ENCODE measurements at regions not wholly inside any gene's neighbourhood (a gene's known extent, or its start where the extent isn't known, plus 50 kb on each side); places are given as distances from the start of the nearest gene placed in this dataset.
A peak's percentile ranks its signal among the peaks of the same experiment; 100 is the strongest.
"Not testable (repeated sequence)": the region's sequence is repeated elsewhere in the genome, so short reads cannot be mapped to it uniquely, and the experiment has no call there.

DNA sequence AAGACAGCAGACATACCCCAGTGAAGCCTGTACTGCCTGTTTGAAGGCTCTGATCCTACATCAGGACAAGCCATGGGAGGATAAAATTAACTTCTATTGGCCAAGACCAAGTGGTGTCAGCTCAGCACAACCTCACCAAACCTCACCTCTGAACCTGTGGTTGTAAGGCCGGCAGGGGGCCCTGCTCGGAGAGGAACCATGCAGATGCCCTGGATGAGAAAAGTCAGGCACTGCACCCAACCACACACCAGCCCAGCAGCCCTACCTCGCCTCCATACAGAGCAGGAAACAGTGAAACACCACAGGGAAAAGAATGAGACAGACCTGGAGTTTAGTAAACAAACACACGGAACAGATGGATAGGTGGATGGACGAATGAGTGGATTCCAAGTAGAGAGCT, 70.0 kb upstream of the PAX7 start:
- DNase-seq, result no peak

DNA sequence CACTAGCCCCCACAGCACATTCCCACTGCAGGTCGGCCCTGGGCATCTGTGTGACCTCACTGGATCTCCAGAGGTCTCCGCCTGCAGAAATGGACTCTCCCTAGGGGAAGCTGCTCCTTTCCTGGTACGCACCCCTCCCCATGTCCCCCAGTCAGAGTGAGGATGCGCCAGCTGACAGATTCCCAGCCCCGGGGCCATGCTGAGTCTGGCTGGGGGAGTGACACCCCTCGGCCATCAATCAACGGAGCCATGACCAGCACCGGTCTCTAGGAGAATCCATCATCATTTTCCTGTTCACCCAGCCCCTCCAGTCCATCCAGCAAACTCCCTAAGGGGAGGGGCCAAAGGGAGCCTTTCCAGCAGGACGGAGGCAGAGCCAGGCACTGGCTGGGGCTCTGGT, 68.7 kb upstream of the PAX7 start:
- DNase-seq, result no peak

DNA sequence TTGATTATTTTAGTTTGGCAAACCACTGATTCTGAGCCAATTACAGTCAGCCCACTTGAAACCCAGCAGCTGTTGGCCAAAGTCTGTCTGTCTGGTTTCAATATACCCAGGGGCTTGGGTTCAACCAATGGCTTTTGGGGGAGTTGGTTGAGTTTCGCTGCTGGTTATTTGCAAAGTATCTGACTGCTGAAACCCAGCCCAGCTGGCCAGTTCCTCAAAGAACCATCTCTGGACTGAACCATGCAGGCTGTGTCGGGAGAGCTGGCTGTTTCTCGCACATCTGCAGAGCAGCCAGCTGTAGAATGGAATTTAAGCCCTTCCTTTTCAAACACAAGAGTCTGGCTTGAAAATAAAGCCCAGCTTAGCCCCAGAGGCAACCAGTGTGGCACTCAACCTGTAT, 66.0 kb upstream of the PAX7 start:
- DNase-seq, result no peak

DNA sequence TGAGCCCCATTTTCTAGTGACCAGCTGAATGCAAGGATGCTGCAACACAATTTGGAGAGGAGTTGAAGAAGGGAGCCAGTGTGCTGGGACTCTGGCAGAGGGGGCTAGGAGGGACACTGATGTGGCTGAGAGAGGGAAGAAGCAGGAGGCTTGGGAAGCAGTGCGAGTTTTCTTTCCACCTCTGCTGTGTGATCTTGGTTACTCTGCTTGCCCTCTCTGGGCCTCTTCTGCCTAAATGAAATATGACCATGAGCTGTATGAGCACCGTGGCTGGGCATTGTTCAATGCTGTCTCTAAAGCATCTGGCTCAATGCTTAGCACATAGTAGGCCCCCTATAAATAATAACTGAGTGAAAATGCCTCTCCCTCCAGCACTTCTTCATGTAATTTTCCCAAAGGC, 65.3 kb upstream of the PAX7 start:
- no peak for DNase-seq

DNA sequence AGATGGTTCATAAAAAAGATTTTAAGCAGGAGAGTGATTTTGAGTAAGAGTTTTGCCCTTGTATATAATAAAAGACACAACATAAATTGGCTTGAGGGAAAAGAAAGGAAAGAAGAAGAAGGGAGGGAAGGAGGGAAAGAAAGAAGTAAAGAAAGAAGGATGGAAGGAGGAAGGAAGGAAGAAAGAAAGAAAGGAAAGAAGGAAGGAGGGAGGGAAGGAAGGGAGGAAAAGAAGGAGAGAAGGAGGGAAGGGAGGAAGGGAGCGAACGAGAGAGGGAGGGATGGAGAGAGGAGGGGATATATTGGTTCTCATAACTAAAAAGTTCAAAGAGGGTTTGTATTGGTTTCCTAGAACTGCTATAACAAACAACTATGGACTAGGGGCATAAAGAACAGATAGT, 62.2 kb upstream of the PAX7 start:
- DNase-seq, result no peak

DNA sequence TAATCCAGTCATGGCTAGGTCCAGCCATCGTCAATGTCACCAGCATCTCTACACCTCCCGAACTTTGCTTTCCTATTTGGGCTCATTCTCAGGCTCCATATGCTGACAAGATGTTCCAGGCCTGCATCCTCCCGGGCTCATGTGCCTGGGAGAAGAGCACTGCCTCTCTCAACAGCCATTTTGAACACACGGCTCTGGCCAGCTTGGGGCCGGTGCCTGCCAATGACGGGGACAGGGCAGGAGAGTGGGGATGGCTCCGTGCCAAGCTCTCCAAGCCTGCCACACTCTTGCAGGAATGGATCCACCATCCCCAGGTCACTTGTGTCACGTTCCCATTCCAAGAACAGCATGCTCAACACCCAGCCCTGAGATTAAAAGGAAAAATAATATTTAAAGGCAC, 61.4 kb upstream of the PAX7 start:
- DNase-seq, result no peak

DNA sequence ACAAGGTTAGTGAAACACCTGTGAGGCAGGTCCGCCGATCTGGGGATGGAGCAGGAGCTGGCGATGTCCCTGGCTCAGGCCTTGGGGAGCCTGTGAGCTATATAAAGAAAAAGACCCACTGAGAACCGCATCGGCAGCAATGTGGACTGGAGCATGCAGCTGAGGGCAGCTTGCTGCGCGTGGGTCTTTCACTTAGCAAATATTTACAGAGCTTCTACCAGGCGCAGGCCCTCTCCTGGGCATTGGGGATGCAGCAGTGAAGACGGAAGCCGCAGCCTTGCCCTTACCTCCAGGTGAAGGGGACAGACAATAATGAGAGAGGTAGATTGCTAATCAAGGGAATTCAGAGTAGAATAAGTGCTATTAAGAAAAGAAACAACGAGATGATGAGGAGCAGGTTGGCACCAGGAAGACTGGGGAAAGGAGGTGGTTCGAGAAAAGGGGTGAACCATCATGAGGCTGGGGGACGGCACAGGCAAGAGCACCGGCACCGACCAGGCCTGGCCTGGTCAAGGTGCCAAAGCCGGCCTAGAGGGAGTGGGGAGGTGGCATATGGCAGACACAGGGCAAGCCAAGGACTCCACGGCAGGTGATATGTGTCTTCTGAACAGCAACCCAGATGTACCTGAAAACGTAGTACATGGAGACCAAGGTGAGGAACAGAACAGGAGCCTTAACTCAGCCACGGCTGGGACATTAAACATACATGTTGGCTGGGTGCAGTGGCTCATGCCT, 60.7 kb upstream of the PAX7 start:
- DNase-seq, result no peak

DNA sequence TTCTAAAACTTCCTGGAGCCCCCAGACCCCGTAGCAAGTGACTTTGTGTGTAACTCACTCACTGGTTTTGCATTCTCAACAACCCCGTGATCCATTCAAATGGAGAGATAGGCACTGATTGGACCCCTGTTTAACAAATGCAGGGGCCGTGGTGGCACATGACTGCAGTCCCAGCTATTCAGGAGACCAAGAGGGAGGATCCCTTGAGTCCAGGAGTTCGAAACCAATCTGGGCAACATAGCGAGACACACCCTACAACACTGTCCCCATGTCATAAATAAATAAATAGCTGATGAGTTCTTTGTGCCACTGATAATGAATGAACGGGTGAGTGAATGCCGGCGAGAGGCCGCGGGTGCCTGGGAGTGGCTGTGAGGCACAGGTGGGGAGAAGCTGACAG, 59.4 kb upstream of the PAX7 start:
- no peak for DNase-seq

DNA sequence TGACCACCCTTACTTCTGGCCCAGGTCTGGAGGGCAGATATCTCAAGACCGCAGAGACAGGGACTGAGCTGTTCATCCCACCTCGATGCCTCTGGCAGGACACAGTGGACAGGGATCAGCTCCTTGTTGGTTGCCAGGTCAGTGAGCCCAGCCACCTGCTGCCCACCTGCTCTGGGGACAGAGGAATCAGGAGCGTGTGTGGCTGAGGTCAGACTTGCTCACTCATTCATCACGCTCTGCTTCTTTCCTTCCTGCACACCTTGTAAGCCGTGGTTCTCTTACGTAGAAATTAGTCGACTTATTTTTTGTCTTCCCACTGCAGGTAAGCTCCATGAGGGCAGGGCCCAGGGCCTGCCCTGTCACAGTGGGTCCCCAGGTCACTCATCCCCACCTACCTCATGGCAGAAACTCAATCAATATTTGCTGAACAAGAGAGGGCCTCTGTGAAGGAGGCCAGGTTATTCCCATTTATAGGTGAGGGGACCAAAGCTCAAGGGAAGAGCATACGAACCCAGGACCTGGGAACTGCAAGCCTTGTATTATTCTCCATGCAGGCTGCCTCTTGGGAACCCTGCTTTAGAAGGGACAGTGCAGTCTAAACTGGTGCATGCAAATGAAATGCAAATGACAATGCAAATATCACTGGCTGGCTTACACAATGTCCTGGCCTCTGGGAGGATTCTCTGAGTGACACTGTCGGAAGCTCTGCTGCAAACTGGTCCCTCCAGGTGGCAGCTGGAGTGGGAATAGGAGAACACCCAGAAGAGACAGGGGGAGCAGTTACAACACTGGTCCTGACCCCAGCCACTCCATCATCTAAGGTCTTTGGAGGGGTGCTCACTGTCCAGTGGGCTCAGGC, 58.4 kb upstream of the PAX7 start:
- DNase-seq, result no peak

DNA sequence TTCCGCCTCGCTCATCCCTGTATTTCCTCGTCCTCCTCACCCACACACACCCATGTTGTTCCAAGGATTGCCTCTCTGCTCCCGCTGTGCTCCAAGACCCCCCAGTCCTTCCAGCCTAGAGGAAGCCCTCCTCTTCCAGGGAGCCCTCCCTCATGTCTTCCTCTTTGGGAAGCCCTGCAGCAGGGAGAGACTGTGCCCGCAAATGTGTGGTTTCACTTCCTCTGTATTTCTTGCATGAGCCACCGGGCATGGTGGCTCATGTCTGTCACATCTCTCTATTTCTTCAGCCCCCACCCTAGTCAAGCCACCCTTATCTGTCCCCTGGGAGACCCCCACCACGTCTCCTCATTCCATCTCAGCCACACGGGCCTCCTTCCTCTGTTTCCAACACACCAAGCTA, 57.5 kb upstream of the PAX7 start:
- DNase-seq, result no peak

DNA sequence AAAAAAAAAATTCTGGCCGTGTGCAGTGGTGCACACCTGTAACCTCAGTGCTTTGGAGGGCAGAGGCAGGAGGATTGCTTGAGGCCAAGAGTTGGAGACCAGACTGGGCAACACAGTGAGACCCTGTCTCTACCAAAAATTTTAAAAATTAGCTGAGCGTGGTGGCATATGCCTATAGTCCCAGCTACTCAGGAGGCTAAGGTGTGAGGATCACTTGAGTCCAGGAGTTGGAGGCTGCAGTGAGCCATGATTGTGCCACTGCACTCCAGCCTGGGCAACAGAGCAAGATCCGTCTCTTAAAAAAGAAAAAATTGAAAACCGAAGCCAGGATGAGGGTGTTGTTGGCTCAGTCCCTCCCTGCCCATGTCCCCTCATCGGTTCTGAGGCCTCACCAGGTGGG, 55.9 kb upstream of the PAX7 start:
- DNase-seq, result no peak

DNA sequence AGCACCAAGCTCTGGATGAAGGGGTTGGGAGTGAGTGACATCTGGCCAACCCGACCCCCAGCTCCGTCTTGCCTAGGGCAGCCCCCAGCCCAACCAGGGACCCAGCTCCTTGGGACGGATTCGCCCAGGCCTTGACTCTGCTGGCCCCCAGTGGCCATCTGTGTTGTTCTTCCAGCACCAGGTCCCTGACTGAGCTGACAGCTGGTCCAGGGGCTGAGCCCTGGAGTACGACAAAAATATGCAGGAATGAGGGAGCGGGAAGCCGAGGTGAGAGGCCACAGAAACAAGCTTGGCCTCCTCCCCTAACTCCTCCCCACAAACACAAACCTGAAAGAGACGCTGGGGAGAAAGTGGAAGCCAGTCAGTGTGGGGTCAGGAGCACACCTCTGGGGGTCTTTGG, 55.0 kb upstream of the PAX7 start:
- DNase-seq, result peak in 18 of 56 donors; percentile 6 to 60 (median 20)

DNA sequence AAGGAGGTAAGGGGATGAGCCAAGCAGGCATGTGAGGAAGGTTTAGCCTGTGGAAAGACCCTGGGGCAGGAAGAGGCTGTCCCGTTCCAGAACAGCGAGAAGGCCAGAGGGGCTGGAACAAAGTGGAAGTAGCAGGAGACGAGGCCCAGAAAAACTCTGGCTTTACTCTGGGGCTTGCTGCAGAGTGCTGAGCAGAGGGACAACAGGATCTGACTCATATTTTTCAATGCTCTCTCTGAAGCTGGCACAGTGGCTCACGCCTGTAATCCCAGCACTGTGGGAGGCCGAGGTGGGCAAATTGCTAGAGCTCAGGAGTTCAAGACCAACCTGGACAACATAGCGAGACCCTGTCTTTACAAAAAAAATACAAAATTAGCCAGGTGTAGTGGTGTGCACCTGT, 52.4 kb upstream of the PAX7 start:
- no peak for DNase-seq

DNA sequence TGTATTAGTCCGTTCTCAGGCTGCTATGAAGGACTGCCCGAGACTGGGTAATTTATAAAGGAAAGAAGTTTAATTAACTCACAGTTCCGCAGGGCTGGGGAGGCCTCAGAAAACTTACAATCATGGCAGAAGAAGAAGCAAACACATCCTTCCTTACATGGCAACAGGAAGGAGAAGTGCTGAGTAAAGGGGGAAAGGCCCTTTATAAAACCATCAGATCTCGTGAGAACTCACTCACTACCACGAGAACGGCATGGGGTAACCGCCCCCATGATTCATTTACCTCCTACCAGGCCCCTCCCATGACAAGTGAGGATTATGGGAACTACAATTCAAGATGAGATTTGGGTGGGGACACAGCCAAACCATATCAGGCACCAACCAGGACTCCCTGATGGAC, 51.4 kb upstream of the PAX7 start:
- not testable (repeated sequence) for DNase-seq

DNA sequence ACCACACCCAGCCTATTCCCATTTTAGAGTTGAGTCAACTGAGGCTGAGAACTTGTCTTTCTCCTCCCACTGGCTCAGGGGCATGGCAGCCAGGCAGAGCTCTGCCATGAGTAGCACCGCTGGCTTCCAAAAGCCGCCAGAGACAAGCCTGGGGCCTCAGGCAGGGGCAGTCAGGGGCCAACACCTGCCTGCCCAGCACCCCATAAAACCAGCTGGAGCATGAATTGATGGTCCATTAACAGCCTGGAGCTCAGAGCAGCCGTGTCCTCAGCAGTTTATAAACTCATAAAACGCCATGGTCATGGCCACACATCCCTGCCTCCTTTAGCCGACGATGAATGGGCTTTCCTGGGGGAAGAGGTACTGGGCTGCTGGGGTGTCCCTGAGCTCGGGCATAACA, 50.6 kb upstream of the PAX7 start:
- DNase-seq, result no peak

DNA sequence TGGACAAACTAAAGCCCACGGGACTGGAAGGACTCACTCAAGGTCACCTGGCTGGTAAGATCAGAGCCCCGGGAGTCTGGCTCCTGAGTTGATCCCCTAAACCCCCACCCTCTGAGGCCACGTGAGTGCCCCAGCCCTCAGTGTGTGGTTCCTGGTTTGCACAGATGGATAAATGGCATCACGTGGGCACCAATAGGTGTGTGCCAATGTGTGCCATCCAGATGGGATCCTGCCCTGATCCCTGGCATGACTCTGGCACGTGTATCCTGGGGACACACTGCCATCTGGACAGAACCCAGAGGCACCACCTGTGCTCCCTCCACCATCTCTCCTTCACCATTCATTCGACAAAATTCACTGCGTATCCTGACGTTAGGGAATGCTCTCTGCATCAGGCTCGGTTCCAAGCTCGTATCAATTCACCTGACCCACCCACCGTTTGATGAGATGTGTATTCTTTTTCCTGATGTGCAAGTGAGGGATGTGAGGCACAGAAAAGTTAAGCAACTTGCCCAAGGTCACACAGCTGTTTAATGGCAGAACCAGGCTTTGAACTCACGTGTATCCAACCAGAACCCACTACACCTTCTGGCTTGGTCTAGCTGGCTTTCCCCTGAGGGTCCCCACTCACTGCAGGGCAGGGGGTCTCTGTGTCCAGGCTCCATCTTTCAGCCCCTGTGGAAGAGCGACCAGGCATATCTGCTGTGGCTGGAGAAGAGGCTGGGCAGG, 49.8 kb upstream of the PAX7 start:
- no peak for DNase-seq

Data from amygdala (tissue), 56 donors.